Transverse colon (tissue), 4 donors: ENCODE measurements at regions not wholly inside any gene's neighbourhood (a gene's known extent, or its start where the extent isn't known, plus 50 kb on each side); places are given as distances from the start of the nearest gene placed in this dataset.

ENCODE experiments used
- DNase-seq: peaks from one replicate; pipeline ENCODE4 v3.0.0-alpha.2; 2019
- H3K27ac ChIP-seq, 4 donors: fragments of 200-600 bp; sonication (generic); 2 replicates each; pipeline ENCODE4 v1.5.1; 2016 to 2018; ENCODE audit warnings: inconsistent platforms in 4 of 4
- H3K27me3 ChIP-seq: fragments of 200-600 bp; sonication (generic); 2 replicates; pipeline ENCODE4 v1.5.1; 2017; ENCODE audit warnings: inconsistent platforms
- H3K36me3 ChIP-seq, 4 donors: fragments of 200-600 bp; sonication (generic); 2 replicates each; pipeline ENCODE4 v1.5.1; 2017 to 2019; ENCODE audit warnings: inconsistent platforms in 4 of 4
- H3K4me1 ChIP-seq, 4 donors: fragments of 200-600 bp; sonication (generic); 2 replicates each; pipeline ENCODE4 v1.5.1; 2017 to 2020; ENCODE audit warnings: inconsistent platforms in 4 of 4
- H3K4me3 ChIP-seq, 4 donors: fragments of 200-600 bp; sonication (generic); 1 replicate in 1 of 4; 2 replicates in 3 of 4; pipeline versions ENCODE4 v1.5.1 to v1.6.1; 2017 to 2019; ENCODE audit warnings: inconsistent platforms in 4 of 4
- H3K9me3 ChIP-seq, 2 donors: fragments of 200-600 bp; sonication (generic); 2 replicates each; pipeline ENCODE4 v1.5.1; 2017 to 2019; ENCODE audit warnings: inconsistent platforms in 2 of 2
- CTCF ChIP-seq, 5 experiments: fragments of 200-600 bp in 3 of 5; fragments of 450-650 bp in 2 of 5; sonication (generic) in 3 of 5; IDR thresholded peaks; 1 replicate in 2 of 5; 2 replicates in 3 of 5; pipeline ENCODE4 v1.5.1; 2016 to 2017; ENCODE audit warnings: antibody characterized with exemption in 5 of 5, inconsistent platforms in 3 of 5, mild to moderate bottlenecking in 2 of 5, moderate library complexity in 1 of 5
- EP300 ChIP-seq: sonication (generic); formaldehyde crosslinking; IDR thresholded peaks from one replicate; pipeline ENCODE4 v1.6.1; 2017; ENCODE audit warnings: antibody characterized with exemption, low read depth
- POLR2A ChIP-seq: fragments of 450-650 bp; IDR thresholded peaks from one replicate; pipeline ENCODE4 v1.6.1; 2016; ENCODE audit warnings: antibody characterized with exemption, mild to moderate bottlenecking, moderate library complexity
- POLR2AphosphoS5 ChIP-seq, 3 donors: sonication (generic); formaldehyde crosslinking; IDR thresholded peaks; one replicate each; pipeline ENCODE4 v1.6.1; 2016; ENCODE audit warnings: antibody characterized with exemption in 3 of 3
- WGBS, 2 donors: methylation state at CpG; one replicate each; pipeline ENCODE4 v1.1.5; 2018; ENCODE audit warnings: low coverage in 1 of 2; 5-methylcytosine and 5-hydroxymethylcytosine counted together
- in situ Hi-C, 4 donors: fragments of 200-750 bp; cut with MboI; loops; one replicate each; pipeline versions ENCODE4 v1.15.0 to v1.15.1; 2017; ENCODE audit warnings: low sequenced_read_pairs in 3 of 4, low pct_ligation_motif_present in 1 of 4, low pct_unique_long_range_greater_than_20kb in 1 of 4
- intact Hi-C: fragments of 100-400 bp; cut with DNase I; formaldehyde crosslinking; loops from one replicate; pipeline ENCODE4 v1.15.1; 2023; ENCODE audit warnings: low total_unique reads

- no peak for TF ChIP-seq EP300
- TF ChIP-seq CTCF (IDR thresholded peaks at IDR 0.05): no peak
- no peak for TF ChIP-seq POLR2AphosphoS5 (IDR thresholded peaks at IDR 0.05)
- TF ChIP-seq POLR2A: no peak
- Histone ChIP-seq H3K9me3 (no peaks in the 10 kb centered on the region), H3K4me1 (no peaks in the 10 kb centered on the region), H3K27ac (no peak overlapping the region), H3K27me3 (peaks cover 3% of the 10 kb centered on the region), H3K4me3 (no peak overlapping the region), H3K36me3 (no peaks in the 10 kb centered on the region)
- no peak for DNase-seq
- WGBS, 2 donors: 50 to 68% methylated on average over 2 to 4 of the region's 4 CpGs
- in situ Hi-C loops: no loop called here
- intact Hi-C loops: no loop called here
Observed at GRCh38 chr11:11763796-11764422, 77.9 kb upstream of the USP47 start.

GRCh38 chr11:11760838-11761237, 80.9 kb upstream of the USP47 start:
- in situ Hi-C loops: no loop called here

GRCh38 chr11:11758603-11759196, 83.1 kb upstream of the USP47 start:
- intact Hi-C loops: no loop called here
- WGBS, 2 donors: 60 to 82% methylated on average over 1 to 8 of the region's 8 CpGs
- in situ Hi-C loops: no loop called here

More at GRCh38 chr11:11760838-11761237, 80.9 kb upstream of the USP47 start:
- peaks cover 3% of the 10 kb centered on the region for H3K27me3 ChIP-seq
- H3K4me3 ChIP-seq: no peak overlapping the region
- H3K36me3 ChIP-seq: no peaks in the 10 kb centered on the region
- H3K27ac ChIP-seq: no peak overlapping the region
- 65 to 80% methylated on average over 1 to 2 of the region's 2 CpGs for WGBS, 2 donors
- DNase-seq: no peak
- intact Hi-C loops: no loop called here
- no peaks in the 10 kb centered on the region for H3K9me3 ChIP-seq
- no peaks in the 10 kb centered on the region for H3K4me1 ChIP-seq
- TF ChIP-seq POLR2A (no peak), POLR2AphosphoS5 (IDR thresholded peaks at IDR 0.05) (no peak), CTCF (IDR thresholded peaks at IDR 0.05) (no peak), EP300 (no peak)

GRCh38 chr11:11757909-11758308, 83.9 kb upstream of the USP47 start:
- WGBS, 2 donors: 71% methylated on average over 3 of the region's 3 CpGs; no CpG with 5 or more reads in 1 of the 2 donors
- intact Hi-C loops: no loop called here
- H3K9me3 ChIP-seq: no peaks in the 10 kb centered on the region
- TF ChIP-seq POLR2A (no peak), EP300 (no peak), POLR2AphosphoS5 (IDR thresholded peaks at IDR 0.05) (no peak)
- H3K4me3 ChIP-seq: no peak overlapping the region
- H3K27ac ChIP-seq: no peak overlapping the region
- in situ Hi-C loops: no loop called here
- no peaks in the 10 kb centered on the region for H3K4me1 ChIP-seq
- no peaks in the 10 kb centered on the region for H3K36me3 ChIP-seq
- DNase-seq: no peak
- H3K27me3 ChIP-seq: peaks cover 3% of the 10 kb centered on the region

More at GRCh38 chr11:11758603-11759196, 83.1 kb upstream of the USP47 start:
- H3K27ac ChIP-seq: no peak overlapping the region
- no peak for TF ChIP-seq EP300
- TF ChIP-seq POLR2A: no peak
- no peak for TF ChIP-seq CTCF (IDR thresholded peaks at IDR 0.05)
- DNase-seq: no peak
- no peak overlapping the region for H3K4me3 ChIP-seq
- peaks cover 3% of the 10 kb centered on the region for H3K27me3 ChIP-seq
- H3K36me3 ChIP-seq: no peaks in the 10 kb centered on the region
- no peaks in the 10 kb centered on the region for H3K9me3 ChIP-seq
- H3K4me1 ChIP-seq: no peaks in the 10 kb centered on the region

GRCh38 chr11:11756718-11757117, 85.1 kb upstream of the USP47 start:
- H3K9me3 ChIP-seq: no peaks in the 10 kb centered on the region
- intact Hi-C loops: no loop called here
- H3K4me1 ChIP-seq: no peaks in the 10 kb centered on the region
- no peak overlapping the region for H3K4me3 ChIP-seq
- DNase-seq: no peak
- 81% methylated on average over 3 of the region's 3 CpGs; no CpG with 5 or more reads in 1 of the 2 donors for WGBS, 2 donors
- H3K36me3 ChIP-seq: no peaks in the 10 kb centered on the region
- H3K27me3 ChIP-seq: peaks cover 3% of the 10 kb centered on the region
- TF ChIP-seq POLR2A: no peak
- no peak for TF ChIP-seq POLR2AphosphoS5 (IDR thresholded peaks at IDR 0.05)
- no peak for TF ChIP-seq CTCF (IDR thresholded peaks at IDR 0.05)
- TF ChIP-seq EP300: no peak
- in situ Hi-C loops: no loop called here
- H3K27ac ChIP-seq: no peak overlapping the region
